GM12864 (cell line): ENCODE measurements at regions not wholly inside any gene's neighbourhood (a gene's known extent, or its start where the extent isn't known, plus 50 kb on each side); places are given as distances from the start of the nearest gene placed in this dataset.

Experiments
- DNase-seq: peaks from one replicate; pipeline ENCODE4 v3.0.0-alpha.2; 2011; ENCODE audit warnings: low read depth
- H3K4me3 ChIP-seq: 2 replicates; pipeline ENCODE4 v1.5.1; 2011; ENCODE audit warnings: mild to moderate bottlenecking, low read depth, low read length, control low read depth
- TF ChIP-seq, protein P1 (sequence below): IDR thresholded peaks from 2 replicates; pipeline ENCODE4 v1.5.1; 2011; ENCODE audit warnings: low read depth, mild to moderate bottlenecking, moderate library complexity, low read length, control low read depth, inconsistent platforms; ENCODE audit errors: missing control alignments

- DNase-seq, result no peak
- H3K4me3 ChIP-seq, result no peak overlapping the region
- TF ChIP-seq, protein P1, sequence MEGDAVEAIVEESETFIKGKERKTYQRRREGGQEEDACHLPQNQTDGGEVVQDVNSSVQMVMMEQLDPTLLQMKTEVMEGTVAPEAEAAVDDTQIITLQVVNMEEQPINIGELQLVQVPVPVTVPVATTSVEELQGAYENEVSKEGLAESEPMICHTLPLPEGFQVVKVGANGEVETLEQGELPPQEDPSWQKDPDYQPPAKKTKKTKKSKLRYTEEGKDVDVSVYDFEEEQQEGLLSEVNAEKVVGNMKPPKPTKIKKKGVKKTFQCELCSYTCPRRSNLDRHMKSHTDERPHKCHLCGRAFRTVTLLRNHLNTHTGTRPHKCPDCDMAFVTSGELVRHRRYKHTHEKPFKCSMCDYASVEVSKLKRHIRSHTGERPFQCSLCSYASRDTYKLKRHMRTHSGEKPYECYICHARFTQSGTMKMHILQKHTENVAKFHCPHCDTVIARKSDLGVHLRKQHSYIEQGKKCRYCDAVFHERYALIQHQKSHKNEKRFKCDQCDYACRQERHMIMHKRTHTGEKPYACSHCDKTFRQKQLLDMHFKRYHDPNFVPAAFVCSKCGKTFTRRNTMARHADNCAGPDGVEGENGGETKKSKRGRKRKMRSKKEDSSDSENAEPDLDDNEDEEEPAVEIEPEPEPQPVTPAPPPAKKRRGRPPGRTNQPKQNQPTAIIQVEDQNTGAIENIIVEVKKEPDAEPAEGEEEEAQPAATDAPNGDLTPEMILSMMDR, result no peak
Observed at GRCh38 chr4:45939056-45939455, 184.8 kb downstream of the GABRG1 start.

DNA sequence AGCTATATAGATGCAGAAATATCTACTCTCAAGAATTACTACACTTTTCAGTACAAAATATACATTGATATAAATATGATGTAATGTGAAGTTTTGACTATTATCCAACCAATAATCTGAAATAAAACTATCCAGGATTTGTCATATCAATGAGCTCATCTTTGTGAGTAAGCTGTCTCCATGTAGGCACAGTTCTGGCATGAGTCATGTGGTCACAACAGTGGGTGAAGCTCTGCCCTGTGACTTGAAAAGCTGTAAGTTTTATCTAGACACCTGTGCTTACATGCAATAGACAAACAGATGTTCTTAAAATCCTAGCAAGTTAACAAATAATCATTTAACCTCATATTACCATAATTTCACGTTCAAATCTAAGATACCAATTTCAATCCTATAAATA lies 192.7 kb downstream of the GABRG1 start:
- DNase-seq, result no peak
- H3K4me3 ChIP-seq, result no peak overlapping the region
- TF ChIP-seq, protein P1, result no peak

DNA sequence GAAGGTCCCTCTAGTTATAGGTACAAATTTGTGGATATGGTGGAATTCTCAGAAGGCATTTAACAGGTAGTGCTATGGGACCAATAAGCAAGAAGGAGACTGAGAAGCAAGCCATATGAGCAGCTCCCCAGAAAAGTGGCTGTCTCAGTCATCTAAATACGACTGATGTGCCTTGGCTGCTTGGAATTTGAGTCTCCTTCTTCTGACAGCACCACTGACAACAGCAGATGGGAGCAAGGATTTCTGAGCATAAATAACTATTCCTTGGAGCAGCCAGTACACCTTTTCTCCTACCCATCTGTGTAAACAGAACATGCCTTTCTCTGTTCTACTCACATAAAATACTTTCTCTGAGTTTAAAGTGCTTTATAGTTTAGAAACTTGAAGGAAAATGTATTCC lies 196.2 kb downstream of the GABRG1 start:
- DNase-seq, result no peak
- TF ChIP-seq, protein P1, result no peak
- H3K4me3 ChIP-seq, result no peak overlapping the region

DNA sequence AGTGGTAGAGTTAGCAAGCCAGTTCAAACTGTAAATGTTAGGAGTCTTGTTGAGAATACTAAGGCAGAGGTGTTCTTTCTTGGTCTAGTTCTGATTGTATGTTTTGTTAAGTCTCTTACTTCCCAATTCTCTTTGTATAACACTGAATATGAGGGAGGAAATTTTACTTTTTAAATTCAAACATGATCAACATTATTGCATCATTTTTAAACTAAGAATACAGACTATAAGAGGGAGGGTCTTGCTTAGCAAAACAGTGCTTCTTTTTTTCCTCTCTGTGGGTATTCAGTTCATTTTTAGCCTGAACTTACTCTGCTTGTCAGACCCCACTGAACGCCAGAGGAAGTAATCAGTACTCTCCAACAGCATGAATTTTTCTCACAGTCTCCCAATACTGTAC lies 198.0 kb downstream of the GABRG1 start:
- TF ChIP-seq, protein P1, result no peak
- H3K4me3 ChIP-seq, result no peak overlapping the region
- DNase-seq, result no peak

DNA sequence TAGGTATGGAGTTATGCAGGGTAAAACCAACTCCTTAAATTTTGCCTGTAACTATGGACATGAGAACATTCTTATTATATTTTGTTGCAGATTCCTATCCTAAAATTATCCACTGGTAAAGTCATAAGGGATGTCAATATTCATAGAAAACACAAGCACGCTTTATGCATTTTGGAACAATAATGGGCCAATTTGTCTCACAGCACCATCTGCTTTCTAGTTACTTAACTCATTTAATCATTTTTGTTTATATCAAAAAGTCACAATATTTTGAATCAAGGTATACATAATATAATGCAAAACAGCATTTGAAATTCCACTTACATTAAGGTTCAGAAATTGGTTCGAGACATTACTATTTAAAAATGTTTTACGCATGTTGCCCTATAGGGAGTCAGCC lies 203.0 kb downstream of the GABRG1 start:
- no peak for DNase-seq
- TF ChIP-seq, protein P1, result no peak
- no peak overlapping the region for H3K4me3 ChIP-seq

DNA sequence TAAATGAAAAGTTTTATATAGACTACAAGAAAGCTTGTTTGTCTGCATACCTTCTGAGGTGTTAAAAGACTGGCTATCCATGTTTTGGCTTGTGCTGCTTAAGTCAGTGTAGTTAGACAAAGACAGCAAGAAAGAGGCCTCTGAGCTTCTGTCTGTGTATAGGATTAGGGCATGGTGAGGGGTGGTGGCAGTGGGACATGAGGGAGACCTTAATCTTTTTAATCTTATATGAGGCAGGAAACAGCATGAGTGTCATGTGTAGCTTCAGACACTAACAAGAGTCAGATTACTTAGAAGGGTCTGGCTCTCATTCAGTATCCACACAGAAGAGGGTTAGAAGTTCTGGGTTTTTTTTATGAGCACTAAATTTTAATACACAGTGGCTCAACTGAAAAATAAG lies 213.3 kb downstream of the GABRG1 start:
- DNase-seq, result no peak
- TF ChIP-seq, protein P1, result no peak
- H3K4me3 ChIP-seq, result no peak overlapping the region

GRCh38 chr4:45897946-45898585 lies 225.8 kb downstream of the GABRG1 start:
- H3K4me3 ChIP-seq, result no peak overlapping the region
- TF ChIP-seq, protein P1, result no peak

More at GRCh38 chr4:45897946-45898585, 225.8 kb downstream of the GABRG1 start:
- DNase-seq, result no peak
